Renal cortical epithelial cell (primary cell): ENCODE measurements at regions not wholly inside any gene's neighbourhood (a gene's known extent, or its start where the extent isn't known, plus 50 kb on each side); places are given as distances from the start of the nearest gene placed in this dataset.

Experiments
- DNase-seq: peaks from one replicate; pipeline ENCODE4 v3.0.0-alpha.2; 2011; ENCODE audit warnings: low read depth

DNA sequence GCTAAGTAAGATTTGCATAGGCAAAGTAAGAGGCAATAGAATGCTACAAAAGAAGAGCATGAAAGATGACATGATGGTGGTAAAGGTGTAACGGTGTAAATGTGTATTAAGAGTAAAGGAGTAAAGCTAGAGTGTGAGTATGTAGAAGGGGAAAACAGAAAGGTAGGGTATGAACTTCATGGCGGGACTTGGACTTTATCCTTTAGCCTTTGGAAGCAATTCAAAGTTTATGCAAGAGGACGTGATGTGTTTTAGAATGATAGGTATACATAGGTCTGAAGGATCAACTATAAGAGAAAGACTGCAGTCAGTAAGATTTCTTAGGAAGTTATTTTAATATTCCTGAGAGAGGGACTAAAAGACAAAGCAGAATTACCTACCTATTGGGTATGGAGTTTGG lies 358.0 kb upstream of the FAT3 start:
- no peak for DNase-seq

DNA sequence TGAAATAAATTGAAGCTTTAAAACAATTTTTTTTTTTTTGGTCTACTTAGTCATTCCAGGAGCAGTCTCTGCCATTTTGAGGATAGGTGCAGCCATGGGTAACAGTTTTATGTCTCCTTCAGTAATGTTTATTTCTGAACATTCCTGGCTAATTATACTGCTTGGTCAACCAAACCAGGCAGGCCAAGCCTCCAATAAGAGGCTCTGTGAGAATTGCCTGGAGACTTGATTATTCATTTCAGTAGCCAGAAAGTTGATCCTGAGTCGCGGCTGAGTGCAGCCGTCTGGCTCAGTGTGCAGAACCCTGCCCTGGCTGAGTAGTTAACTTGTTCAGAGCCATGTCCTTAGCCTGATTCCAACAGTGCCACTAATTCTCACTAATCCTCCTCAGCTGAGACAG lies 364.0 kb upstream of the FAT3 start:
- DNase-seq: peak; percentile 99

DNA sequence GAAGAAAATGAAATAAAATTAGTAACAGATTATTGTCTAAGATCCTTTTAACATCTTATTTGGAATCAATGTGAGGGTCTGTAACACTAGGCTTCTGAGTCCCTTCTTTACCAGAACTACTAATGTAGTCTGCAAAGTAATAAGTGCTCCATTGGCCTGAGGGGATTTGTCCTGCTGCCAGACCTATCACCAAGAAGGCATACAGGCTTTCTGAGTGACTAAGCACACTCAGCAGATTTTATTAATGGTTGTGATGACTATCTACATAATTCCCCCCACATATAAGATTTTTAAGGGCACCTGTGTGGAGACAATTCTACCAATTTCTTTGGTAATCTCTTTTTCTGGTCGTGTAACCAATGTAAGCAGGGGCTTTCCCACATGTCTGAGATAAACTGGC lies 365.0 kb upstream of the FAT3 start:
- DNase-seq: peak; percentile 81

DNA sequence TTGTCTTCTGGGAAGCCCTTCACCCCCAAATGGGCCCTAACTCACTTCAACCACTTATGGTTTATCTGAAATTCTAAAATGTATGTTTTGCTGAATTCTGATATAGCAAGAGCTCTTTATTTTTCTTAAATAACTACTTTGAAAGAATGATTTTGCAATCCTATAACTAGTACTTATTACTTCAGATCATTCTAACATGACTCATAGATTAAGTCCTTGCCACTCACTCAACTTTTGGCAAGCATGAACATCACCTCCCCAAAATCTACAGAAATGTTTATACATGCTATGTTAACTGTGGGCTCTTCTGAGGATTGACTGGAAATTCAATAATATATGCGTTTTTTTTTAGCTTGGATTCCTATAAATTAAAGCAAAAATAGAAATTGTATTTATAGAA lies 367.4 kb upstream of the FAT3 start:
- peak; percentile 76 for DNase-seq

DNA sequence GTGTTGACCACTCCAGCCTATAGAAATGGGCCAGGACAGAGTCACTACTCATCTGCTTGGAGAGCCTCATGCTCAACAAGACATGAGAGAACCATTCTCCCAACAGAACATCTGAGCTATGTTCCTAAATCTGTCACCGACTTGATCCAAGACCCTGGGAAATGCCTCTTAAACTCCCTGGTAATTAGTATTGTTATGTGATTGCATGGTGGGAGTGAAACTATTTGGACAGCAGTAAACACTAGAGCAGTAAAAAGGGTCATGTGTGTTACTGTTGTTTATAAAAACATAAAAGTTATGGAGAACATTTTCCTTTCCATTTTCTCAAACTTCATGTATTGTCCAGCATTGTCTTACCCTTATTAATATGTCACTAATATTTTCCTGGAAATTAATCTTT lies 369.8 kb upstream of the FAT3 start:
- DNase-seq: no peak

DNA sequence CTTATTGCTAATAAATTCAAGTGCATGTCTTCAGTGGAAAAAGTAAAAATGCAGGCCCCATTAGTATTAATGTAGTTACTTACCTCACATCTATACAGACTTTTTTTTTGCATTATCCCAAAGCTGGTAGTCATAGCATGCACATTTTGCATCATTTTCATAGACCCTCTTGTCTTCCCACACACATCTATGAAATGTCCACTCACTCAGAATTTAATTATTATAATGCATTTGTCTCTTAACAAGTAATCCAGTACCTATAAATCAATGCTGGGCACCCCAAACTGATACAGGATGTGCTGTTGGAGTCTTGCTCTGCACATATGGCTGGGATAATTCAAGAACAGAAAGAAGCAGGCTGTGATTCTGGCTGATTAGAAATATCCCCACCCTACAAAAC lies 370.4 kb upstream of the FAT3 start:
- no peak for DNase-seq

DNA sequence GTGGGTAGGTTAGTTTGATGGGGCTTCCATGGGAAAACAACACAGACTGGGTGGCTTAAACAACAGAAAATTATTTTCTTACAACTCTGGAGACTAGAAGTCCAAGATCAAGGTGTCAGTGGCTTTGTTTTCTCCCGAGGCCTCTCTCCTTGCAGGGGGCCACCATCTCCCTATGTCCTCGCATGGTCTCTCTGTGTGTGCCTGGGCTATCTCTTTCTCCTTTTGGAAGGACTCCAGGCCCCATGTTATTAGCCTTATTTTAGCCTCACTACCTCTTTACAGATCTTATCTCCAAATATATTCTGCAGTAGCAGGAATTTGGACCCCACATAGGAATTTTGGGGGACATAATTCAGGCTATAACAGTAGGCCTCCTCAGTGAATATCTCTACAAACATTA lies 372.7 kb upstream of the FAT3 start:
- no peak for DNase-seq

DNA sequence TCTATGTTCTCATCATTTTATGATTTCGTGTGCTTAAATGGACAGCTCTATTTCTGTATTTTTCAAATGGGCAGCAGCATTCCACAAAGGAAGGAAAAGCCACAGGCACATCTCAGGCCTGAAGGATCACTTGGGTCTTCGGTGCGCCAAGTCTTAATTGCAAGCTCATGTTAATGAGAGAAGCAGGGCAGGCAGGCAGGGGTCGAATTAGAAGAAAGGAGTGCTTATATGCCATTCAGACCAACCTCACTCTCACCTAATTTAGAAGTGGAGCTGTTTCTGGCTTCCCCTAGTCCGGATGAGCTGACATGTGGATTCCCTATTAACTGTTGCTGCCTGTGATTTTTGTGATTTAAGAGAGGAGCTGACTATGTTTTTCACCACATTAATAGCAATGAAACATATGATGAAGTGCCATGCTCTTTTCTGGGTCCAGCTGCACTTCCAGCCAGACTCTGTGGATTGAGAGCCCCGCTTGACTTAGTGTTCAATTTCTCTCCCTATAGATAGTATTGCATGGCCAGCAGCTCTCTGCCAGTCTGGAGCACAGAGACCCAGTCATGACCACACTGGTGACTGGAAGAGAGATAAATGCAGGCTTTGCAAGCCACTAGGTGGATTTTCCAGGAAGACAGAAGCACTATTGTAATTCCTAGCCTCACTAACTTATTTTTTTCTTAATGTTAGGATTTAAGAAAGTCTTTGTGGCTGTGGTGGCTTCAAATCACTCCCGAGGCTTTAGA lies 373.9 kb upstream of the FAT3 start:
- no peak for DNase-seq

DNA sequence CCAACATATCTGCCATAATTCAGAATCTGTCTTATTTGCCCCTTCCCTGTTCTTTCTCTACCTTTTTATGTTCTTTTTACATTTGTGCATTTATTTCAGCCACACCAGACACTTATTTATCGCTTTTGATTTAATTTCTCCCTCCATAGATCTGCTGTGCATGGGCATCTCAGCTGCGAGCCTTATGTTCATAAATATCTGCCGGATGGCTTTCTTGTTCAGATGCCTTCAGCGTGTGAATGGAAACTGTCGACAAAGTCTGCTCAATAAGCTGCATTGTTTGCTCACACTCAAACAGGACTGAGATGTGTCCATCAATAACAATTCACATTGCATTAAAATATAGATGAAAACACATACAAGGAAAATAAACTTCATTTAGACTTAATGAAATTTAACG lies 374.6 kb upstream of the FAT3 start:
- DNase-seq: no peak

DNA sequence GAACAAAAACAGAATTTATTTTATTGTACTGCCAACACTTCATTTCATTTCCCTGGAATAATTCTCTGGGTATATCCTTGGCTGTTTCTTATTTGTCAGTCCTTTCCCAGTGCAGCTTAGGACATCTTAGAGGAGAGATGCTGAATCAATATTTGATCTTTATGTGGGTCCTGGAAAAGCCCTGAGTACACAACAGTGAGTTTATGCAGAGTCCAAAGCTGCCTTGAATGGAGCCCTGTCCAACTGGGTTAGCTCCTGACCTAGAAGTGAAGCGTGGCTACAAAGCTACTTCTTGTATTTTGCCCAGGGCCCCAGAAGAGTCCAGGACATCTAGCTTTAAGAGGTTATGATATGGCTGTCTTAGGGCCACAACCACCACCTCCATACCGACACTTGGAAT lies 378.0 kb upstream of the FAT3 start:
- DNase-seq: no peak

DNA sequence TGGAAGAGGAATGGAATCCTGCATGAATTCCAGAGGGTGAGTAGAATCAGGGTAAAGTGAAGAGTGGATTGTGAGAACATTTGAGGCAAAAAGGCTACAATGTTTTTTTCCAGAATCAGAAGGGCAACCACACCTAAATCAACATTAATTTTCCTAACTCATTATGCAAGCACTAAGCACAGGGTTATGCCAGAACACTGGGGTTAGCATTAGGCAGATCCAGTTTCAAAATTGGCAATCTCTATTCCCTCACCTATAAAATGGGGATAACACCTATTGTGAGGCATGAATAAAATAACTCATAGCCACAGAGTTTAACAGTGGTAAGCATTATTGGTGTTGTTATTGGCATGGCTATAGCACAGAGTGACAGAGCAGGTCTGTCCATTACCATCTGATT lies 378.6 kb upstream of the FAT3 start:
- no peak for DNase-seq

DNA sequence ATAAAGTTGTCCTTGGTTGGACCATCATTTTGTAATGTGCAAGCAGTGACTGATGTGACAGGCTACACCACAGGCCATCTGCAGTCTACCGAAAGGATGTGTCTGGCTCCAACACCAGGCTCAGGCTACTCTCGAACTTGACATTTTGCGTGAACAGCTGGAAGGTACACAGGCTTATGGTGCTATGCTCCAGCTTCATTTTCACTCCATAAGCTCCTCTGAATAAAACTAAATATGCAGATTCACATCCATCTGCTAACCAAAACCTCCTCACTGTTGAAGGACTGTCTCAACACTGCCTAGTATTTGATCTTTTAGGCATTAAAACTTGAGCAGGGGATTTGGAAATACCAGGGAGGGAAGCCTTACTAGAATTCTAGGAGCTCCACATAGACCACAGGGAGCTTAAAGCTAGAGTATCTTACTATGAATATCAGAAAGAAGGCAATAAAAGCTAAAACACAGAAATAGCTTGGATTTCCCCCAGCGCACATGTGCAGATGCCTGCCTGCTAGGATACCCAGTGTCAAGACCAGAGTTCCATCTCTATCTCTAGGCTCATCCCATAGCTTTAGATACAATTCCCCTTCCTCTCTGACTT lies 383.9 kb upstream of the FAT3 start:
- no peak for DNase-seq

DNA sequence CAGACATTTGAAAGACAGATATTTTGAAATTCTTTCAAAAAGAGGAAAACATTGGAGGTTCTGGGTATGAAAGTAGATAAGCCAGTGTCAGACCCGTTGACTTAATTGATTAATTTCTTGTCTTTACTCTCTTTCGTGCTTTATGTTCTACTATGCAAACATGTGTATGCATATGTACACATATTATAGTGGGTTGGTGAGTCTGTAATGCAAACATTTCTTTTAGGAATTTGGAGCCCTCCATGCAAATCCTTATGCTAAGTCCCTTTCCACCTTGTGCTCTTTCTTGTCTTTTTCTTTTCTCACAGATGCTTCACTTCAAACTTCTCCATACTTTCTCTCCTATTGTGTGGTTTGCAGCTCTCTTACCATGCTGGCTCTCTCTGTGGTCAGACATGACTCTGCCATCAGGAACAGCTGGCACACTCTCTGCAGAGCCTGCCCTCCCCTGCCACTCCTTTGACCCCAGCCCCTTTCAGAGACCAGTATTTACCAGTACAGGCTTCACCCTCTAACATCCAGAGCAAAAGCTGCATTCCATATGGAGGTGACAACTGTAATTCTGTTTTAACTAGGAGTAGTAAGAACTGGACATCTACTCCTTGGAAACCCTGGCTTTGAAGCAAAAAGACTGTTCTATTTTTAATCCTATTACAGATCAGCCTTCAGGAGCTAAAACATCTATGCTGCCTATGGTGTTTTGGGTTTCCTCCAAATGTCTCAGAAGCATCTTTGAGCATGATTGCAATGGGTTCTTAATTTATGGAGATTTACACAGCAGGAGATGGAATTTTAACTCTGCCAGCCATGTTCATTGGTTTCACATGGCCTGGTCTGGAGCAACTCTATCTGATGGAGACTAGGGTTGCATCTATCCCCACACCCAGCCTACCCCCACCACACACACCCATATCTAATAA lies 386.9 kb upstream of the FAT3 start:
- no peak for DNase-seq

DNA sequence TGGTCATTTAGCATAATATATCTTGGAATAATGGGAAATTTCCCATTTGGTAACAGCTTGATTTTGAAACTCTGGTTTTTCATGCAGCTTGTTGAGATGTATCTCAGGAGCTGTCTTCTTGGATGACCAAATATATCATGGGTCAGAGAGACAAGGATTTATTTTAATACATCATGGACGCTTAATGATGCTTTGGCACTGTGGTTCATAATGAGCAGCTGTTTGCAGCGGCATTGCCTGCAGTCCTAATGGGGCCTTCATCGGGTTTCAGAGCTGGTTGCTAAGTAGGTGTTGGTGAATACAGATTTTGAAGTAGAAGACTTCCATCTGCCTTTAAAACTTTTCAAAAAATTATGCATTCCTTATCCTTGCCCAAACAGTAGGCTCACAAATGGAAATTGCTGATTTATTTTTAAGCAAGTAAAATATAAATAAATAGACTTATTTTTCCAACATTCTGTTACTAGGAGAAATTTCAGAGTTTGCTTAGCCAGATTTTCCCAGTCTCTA lies 389.5 kb upstream of the FAT3 start:
- no peak for DNase-seq

DNA sequence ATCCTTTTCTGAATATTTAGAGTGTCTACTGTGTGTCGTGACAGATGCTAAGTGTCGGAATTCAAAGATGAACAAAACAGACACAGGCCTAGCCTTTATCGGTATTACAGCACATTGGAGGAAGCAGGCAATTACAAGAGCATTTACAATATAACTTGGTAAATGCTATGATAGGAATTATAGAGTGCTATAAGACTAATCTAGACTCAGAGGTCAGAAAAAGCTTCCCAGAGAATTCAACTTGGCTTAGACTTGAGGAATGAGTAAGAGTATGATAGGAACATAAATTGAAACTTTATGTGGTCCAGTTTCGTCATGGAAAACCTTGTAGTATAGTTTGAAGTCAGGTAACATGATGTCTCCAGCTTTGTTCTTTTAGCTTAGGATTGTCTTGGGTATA lies 395.7 kb upstream of the FAT3 start:
- DNase-seq: no peak

DNA sequence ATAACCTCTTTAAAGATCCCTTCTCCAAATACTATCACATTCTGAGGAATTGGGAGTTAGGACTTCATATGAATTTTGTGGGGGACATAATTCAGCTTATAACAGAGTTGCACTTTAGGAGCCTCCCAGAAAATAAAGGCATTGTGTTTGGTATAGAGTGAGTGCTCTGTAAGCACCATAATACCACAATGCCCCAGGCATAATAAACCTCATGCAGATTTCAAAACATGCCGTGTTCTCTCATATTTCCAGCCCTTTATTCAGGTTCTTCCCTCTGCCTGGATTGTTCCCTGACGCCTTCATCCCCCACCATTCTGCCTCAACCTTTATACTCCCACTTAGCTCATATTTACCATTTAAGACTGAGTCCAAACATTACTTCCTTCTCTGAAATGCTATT lies 398.8 kb upstream of the FAT3 start:
- DNase-seq: no peak

DNA sequence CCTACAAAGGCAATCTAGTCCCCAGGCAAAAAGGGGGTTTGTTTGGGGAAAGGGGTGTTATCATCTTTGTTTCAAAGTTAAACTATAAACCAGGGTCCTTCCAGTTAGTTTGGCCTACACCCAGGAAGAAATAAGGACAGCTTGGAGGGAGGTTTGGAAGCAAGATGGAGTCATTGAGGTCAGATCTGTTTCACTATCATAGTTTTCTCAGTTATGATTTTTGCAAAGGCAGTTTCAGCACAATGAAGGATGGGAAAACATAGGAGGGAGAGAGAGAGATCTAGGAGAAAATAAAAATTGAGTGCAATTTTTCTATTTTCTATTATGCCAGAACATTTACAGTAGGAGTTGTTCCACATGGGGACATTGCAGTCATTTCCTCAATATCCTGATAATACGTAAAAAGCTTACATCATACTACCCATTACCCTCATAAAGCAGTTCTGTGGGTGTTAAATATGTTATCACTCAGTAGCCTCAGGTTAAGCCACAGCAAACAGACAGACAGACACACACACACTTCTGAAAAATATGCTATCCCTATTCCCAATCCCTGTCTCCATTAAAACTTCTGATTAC lies 401.3 kb upstream of the FAT3 start:
- DNase-seq: no peak

DNA sequence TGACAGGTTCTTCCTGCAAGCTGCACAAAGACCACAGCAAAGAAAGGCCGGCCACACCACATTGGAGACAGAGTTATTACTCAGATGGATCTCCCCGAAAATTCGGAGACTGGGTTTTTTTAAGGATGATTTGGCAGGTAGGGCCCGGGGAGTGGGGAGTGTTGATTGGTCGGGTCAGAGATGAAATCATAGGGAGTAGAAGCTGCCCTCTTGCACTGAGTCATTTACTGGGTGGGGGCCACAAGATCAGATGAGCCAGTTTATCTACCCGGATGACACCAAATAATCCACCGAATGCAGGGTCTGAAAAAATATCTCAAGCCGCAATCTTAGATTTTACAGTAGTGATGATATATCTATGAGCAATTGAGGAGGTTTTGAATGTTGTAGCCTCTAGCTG lies 401.8 kb upstream of the FAT3 start:
- DNase-seq: no peak

DNA sequence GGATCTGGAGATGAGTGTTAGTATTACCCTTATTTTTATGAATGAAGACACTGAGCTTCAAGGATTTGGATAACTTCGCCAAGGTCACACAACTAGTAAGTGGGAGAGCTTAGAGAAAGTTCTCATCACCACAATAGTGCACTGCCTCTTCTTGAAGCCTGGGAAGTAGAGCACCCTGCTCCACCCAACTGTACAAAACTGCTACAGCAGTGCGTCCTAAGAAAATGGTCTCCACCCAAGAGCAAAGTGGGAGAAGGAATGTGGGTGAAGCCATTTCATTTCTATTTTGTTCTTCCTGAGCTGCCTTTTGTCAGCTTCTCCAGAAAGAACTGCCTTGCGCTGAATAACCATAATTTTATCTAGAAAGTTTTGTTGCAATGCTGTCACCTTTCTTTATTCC lies 403.9 kb upstream of the FAT3 start:
- DNase-seq: no peak

DNA sequence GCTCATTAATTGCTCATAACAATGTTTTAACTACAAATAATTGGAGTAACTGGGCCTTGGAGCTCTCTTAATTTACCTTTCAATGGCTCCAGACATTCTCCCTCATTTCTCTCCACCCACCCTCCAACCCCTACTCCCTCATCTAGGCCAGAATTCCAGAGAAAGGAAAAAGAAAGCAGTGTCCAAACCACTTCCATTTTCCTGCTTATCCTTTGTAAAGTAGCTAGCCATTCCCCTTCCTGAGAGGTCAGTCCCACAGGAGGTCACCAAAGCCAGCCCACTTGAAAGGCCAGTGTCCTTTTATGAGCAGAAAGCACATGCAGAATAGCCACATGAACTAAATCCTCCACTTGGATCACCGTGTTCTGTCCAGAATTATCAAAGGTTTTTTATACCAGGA lies 404.8 kb upstream of the FAT3 start:
- DNase-seq: no peak

DNA sequence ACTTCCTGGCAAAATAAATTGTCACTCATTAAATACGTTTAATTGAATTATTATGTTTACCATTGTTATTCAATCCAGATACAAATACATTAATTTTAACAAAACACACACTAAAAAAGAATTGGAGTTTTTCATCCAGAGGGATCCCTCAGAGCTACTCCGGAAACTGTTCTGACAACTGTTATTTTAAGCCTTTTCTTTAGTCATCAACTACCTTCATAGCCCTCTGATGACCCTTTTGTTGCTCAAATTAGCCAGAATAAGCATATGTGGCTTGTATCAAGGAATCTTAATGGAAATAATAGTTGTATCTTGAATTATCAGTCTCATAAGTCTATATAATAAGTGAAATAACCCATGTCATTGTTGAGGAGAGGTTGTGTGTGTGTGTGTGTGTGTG lies 405.4 kb upstream of the FAT3 start:
- DNase-seq: no peak

DNA sequence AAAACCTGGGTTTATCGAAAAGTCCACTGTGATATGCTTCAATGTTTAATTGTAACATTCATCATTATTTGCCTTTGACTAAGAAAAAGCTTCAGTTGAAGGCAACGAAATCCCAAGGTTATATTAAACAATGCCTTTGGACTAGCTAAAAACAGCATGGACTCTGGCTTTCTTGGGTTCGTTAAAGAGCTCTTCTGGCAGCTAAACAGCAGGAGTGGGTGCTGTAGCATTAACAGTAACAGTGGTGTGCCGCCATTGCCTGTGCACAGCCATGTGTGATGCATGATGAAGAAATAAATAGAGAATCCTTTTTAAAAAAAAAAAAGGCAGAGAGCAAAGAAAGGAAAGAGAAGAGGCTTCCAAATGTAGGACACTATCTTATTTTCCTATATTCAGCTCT lies 406.6 kb upstream of the FAT3 start:
- no peak for DNase-seq
